NCI-H1092 treated with DMSO at 0.1 percent for 48 hours (cell line): ENCODE measurements at regions not wholly inside any gene's neighbourhood (a gene's known extent, or its start where the extent isn't known, plus 50 kb on each side); places are given as distances from the start of the nearest gene placed in this dataset.
"Not testable (repeated sequence)": the region's sequence is repeated elsewhere in the genome, so short reads cannot be mapped to it uniquely, and the experiment has no call there.

Experiments used
- DNase-seq: peaks from one replicate; lab custom pipeline; 2025; lab: John Stamatoyannopoulos, UW

DNA sequence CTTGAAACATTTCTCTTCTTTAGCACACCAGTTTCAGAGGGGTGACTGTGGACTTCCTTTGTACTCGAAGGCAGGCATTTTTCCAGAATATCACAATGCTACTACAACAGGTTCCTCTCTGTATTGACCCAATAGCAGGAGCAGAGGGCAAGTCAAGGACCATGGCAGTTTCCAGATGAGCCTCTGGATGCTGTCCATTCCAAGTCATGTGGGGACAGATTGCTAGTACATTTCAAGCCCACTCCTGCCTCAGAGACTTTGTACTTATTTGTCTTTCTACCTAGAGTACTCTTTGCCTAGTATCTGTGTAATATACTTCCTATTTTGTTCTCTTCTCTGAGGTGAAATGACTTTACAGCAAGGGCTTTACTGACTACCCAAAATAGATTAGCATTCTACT is 373.9 kb downstream of the PIK3C3 start:
- DNase-seq, result no peak

DNA sequence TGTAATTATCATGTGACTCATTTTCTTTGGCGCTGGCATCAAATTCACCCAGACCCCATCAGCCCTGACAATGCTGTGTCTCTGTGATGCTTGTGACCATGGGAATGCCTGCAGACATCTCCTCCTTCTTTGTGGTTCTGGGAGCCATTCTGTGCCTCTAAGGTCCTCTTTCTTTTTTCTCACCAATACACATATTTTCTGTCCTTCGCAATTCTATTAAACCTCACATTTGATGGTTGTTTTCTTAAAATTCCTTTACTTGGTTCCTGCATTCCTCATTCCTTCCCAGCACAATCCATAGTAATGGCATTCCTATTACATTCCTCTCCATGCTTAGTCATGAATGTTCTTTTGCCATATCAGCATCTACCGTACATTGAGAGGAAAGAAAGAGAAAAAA is 375.3 kb downstream of the PIK3C3 start:
- no peak for DNase-seq

DNA sequence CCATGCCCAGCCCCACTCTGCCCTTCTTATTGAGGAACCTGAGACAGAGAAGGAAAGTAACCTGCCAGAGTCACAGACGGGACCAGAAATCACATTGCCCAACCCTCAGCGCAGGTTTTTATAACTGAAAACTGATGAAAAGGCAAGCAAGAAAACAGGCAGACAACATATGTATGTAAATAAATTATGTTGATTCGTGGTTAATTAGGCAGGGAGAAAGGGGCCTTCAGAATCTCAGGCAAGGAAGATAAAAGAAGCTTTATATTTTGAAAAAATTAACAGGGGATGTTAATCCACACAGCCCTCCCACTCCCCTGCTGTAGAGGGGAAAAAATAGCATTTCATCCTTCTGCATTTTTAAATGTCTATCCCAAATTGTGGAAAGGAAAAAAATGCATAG is 378.5 kb downstream of the PIK3C3 start:
- no peak for DNase-seq

DNA sequence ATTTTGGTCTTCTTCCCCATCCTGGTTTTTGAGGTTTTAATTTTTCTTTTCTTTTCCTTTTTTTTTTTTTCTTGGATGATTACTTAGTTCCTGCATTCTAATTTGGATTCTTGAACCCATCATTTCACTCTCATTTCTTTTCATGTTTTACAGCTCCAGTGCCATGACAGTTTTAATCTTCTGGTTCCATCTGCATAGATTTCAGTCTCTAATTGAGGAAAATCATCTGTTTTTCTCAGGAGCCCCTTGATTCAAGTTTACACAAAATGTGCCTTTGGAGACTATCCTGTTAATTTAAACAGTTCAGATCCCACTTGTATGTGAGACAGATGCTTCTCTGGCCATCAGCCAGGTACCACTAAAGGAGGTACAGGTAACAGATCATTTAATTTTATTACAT is 379.9 kb downstream of the PIK3C3 start:
- DNase-seq, result no peak

DNA sequence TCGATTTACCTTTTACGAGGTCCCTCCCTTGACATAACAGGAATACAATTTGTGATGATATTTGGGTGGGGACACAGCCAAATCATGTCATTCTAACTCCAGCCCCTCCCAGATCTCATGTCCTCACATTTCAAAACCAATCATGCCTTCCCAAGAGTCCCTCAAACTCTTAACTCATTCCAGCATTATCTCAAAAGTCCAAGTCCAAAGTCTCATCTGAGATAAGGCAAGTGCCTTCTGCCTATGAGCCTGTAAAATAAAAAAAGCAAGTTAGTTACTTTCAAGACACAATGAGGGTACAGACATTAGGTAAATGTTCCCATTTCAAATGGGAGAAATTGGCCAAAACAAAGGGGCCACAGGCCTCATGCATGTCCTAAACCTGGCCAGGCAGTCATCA is 381.1 kb downstream of the PIK3C3 start:
- no peak for DNase-seq

DNA sequence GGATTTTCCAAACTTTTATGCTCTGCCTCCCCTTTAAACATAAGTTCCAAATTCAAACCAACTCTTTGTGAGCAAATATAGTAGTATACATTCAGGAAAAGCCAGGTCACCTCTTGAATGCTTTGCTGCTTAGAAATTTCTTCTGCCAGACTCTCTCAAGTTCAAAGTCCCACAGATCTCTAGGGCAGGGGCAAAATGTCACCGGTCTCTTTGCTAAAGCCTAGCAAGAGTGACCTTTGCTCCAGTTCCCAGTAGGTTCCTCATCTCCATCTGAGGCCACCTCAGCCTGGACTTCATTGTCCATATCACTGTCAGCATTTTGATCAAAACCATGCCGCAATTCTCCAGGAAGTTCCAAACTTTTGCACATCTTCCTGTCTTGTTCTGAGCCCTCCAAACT is 382.3 kb downstream of the PIK3C3 start:
- DNase-seq, result not testable (repeated sequence)

DNA sequence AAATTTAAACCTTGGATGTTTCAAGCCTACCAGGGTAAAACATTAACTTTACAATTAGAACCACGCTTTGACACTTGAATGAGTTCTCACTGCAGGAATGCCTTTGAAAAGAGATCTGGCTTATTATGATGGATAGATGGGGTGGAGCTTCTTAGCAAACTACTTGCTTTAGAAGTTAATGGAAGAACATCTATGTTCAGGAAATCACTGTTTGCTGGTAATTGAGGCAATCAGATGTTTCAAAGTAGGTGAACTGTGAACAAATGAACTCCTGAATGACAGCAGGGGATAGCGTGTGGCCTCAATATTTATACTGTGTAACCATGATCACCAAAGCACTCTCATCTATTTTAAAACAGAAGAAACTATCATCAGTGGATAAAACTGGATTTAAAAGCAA is 383.6 kb downstream of the PIK3C3 start:
- no peak for DNase-seq

DNA sequence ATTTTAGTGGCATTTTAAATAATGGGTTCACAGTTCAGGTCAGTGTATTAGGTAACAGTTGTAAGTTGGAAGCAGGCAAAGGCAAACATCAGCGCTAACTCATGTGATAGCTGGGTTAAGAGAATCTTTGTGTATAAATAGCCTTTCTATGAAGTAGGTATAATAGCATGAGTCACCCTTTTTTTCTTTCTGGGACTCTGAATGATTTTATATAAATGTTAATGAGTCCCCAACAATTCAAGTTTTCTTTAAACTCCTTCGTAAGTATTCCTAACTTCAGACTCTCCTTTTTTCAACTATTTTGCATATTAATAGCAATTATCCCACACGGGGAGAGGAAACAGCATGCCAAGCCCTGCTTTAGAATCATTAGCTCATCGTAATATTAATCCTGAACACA is 384.3 kb downstream of the PIK3C3 start:
- no peak for DNase-seq

DNA sequence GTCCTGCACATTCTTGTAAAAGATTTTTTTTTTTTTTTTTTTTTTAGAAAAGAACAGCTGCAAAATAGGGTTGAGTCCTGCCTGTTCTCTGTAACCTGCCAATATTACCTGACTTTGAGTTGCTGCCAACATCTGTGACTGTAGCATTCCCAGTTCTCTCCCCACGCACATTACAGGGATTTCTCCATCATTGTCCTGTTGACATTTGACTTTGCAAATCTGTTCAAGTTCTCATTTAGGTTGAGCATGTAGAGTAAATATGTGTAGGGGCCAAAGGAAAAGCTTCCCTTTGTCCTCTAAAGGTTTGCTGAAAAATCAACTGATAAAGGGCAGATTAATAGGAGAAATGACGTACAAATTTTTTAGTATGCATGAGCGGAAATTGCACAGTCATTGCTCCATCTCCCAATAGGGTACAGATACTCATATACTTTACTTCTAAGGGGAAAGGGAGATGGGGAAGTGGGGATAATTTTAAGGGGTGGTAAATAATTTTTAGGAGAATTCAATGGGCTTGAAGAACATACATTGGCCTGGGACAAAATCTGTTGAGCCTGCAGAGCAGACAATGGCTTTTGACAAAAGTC is 385.5 kb downstream of the PIK3C3 start:
- no peak for DNase-seq

DNA sequence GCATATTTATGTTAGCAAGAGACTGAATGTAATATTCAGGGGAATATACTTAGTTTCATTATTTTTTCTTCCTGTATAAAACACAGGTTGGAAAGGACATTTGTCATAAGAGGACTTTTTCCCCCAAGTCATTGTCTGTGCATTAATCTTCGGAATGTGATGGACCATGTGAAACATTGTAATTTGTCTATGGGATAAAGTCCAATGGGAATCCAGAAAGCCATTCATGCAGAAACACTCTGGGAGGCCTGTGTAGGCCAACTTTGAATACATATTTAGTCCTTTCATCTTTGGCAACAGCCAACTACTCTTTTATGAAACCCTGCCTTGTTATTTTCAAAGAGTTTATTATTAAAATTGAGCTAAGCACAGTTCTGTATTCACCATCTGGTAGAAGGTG is 386.4 kb downstream of the PIK3C3 start:
- DNase-seq, result no peak

DNA sequence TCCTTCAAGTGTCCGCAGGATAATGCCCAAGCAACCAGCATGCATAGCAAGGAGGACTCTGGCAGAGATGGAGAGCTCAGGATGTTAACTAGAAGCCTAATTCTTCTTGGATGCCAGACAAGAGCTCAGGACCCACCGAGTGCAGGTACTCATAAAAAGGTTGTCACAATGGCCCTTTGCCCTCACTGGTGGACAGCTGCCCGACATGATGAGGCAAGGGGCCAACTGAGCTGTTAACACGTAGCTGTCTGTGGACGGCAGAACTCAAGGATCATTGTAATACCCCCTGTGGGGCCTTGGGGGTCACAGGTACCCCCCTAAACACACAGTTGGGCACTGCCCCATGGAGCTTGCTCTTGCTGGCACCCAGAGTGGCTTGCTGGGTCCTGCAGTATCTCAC is 393.7 kb downstream of the PIK3C3 start:
- no peak for DNase-seq

DNA sequence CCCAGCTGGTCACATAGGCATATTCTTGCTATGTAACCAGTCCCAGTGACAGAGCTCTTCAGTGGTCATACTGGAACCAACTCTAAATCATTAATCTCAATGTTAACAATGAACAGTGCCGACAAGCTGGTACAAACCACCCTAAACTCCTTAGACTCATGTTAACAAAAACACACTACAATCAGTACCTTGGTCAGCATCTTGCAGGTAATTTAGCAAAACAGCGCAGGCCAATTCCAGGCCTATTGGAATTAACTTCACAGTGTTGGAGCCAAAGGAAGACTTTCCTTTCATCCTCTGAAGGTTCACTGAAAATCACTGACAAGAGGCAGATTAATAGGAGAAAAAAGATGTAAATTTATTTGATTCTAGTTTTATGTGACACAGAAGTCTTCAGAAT is 396.4 kb downstream of the PIK3C3 start:
- no peak for DNase-seq

DNA sequence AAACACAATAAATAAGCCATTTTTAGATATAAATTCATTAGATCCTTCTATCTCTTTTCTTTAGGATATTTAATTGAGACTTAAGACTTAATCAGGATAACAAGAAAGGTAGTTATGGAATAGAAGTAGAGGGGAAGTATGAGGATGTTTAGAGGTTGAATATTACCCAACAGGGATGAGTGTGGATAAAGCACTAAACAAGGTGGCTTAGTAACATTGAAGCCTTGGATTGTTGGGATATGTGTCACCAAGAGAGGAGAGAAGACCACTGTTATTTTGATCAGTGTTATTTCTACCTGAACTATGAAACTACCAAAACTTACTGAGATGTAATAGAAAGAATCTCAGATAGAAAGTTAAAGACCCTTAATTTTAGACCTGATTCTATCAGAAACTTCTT is 405.7 kb downstream of the PIK3C3 start:
- DNase-seq, result no peak

DNA sequence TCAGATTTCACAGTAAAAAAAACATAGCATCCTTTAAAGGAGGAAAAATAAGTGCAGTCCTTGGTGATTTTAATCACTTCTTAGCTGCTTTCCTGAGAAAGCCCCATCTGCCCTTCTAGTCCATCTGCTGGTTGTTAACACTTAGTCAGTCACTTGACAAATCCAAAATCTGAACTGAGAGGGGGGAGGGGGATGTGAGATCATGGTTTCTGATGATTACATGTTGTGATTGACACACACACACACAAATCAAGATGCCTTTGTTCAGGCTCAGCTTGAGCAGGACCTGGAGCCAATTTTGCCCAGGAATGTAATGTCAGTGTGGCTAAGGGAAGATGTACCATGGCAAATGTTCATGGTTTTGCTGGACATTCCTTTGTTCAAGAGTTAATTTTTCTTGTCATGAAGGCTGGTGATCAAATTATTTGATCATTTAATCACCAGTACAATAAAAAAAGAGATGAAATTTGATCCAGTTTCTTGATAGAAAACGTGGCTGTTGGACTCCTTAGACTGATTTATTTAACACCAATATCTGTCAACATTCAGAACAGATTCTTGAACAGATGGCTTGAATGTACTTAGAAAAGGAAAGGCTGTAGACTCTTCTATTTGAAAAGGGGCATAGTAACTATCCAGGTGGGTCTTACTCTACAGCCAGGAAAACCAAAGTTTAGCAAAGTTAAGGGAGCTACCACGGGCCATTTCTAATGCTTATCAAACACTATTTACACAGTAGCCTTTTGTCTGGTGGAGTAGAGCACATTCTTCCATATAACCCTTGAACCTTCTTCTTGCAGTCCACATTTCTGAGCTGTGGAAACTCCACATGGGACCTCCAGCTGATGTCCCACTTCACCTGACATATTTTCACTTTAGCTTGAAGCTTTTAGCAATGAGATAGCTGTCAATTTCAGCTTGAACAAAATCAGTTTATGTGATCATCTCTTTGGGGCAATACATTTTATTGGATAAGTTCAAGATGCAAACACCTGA is 408.7 kb downstream of the PIK3C3 start:
- DNase-seq, result no peak

DNA sequence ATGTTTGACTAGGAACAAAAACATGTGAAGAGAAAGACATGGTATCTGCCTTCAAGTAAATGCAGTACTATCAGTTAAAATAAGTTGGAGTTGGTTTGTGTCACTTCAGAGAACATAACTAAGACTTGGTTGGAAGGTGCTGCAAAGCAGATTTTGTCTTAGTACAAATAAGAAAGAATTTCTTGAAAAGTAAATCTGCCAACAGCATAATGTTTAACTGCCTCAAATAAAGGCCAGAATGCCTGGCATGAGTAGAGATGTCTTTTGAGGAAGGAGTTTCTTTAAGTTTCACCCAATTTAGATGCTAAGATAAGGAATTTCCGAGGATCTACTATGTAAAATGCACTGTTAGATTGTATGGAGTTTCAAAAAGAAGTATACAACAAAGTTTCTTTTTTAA is 409.7 kb downstream of the PIK3C3 start:
- DNase-seq, result no peak

DNA sequence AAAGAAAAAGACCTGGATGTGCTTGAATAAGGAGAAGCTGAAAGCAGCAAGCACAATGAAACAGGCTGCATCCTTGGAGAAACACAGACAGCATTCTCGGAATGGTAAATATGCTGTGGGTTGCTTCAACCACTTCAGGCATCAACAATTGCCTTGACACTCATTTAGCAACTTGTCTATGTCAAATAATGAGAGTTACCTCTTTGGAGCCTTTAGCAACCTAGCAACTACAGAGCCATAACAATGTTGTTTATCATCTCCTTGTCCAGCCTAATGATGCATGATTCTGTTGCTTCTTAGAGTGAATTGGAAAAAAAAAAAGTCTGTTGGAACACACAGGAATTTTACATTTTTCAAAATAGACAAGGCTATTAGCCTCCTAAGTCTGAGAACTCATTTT is 410.6 kb downstream of the PIK3C3 start:
- no peak for DNase-seq

DNA sequence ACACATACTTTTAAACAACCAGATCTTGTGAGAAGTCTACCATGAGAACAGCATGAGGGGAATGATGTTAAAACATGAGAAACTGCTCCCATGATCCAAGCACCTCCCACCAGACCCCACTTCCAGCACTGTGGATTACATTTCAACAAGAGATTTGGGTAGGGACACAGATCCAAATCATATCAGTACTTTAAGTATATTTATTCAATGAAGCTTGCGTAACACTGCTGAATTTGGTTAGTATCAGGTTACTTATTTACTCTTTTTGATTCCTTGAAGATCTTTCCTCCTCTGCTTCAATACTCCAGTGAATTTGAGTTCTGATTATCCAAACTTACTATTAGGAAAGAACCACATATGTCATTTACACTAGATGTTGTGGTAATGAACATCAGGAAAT is 418.6 kb downstream of the PIK3C3 start:
- no peak for DNase-seq

DNA sequence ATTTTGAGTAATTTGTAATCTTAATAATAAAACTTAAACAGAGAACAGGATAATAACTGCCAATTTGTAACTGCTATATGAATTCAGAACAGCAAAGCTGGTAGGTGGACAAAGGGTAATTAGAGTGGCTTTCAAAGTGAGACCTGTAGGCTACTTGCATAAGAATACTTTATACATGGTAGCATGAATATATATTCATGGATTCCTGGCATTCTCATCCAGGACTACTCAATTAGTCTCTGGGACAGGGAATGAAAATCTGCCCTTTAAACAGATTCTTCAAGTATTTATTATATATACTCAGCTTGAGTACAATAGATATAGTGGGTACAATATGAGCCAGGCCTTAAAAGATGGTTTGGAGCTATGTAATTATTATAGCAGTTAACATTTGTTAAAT is 419.9 kb downstream of the PIK3C3 start:
- no peak for DNase-seq

DNA sequence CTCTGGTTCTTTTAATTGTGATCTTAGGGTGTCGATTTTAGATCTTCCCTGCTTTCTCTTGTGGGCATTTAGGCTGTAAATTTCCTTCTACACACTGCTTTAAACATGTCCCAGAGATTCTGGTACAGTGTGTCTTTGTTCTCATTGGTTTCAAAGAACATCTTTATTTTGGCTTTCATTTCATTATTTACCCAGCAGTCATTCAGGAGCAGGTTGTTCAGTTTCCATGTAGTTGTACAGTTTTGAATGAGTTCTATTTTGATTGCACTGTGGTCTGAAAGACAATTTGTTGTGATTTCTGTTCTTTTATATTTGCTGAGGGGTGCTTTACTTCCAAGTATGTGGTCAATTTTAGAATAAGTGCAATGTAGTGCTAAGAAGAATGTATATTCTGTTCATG is 423.8 kb downstream of the PIK3C3 start:
- DNase-seq, result not testable (repeated sequence)

DNA sequence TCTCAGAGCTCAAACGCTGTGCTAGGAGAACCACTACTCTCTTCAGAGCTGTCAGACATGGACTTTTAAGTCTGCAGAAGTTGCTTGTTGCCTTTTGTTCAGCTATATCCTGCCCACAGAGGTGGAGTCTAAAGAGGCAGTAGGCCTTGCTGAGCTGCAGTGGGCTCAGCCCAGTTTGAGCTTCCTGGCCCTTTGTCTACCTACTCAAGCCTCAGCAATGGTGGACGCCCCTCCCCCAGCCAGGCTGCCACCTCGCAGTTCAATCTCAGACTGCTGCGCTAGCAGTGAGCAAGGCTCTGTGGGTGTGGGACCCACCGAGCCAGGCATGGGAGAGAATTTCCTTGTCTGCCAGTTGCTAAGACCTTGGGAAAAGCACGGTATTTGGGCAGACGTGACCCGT is 426.2 kb downstream of the PIK3C3 start:
- DNase-seq, result not testable (repeated sequence)

DNA sequence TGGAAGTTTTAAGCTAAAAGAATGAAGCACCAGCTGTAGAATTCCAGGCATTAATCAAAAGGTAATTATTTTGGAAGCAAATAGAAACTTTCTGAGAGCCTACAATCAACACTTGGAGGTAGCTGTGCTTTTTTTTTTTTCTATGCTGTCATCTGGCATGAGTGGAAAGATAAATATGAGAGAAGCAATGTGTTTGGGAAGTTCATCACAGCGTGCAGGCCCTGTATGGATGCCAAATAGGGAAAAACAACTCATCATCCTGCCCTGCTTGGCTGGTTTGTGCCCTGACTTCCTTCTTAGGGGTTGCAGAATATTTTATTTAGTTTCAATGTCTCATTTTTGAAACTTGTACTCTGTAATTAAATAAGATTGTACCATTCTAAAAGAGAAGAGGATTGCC is 437.4 kb downstream of the PIK3C3 start:
- no peak for DNase-seq

DNA sequence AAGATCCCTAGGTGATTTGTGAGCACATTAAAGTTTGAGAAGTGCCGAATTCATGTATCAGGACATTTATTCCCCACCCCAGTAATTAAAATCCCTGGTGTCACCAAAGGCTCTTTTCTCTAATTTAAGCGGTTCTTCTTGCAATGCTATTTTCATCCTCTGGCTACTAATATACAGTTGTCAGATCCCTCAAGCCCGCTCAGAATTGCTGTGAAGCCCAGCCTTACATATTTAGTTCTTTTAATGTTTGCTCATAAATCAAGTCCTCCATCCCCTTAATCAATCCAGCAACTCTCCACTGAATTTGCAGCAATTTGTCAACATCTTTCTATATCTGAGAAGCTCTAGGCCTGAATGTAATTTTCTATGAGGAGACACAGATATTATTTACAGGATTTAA is 437.9 kb downstream of the PIK3C3 start:
- DNase-seq, result no peak

DNA sequence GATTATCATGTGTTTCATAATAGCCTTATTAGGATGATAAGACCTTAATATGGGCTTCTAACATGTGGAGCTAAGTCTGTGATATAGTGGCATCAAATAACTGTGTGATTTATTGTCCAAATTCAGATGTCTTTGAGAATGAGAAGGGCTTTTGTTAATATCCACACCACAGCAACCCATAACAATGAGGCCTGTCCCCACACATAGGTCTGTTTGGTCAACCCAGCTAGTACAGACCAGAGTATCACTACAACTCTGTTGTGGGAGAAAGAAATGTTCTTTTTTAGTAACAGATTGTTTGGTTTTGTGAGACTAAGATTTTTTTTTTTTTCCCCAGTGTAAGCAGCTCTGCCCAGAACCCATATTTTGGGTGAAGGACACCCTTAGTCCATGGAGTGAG is 439.2 kb downstream of the PIK3C3 start:
- no peak for DNase-seq
